NOMO-1 treated with dmso at 0.1 percent for 144 hours (cell line): ENCODE measurements at regions not wholly inside any gene's neighbourhood (a gene's known extent, or its start where the extent isn't known, plus 50 kb on each side); places are given as distances from the start of the nearest gene placed in this dataset.

Experiments
- DNase-seq: peaks from one replicate; lab custom pipeline; 2025; ENCODE audit not compliant: unreplicated experiment; lab: John Stamatoyannopoulos, UW

- DNase-seq: no peak
Measured at GRCh38 chr2:236819275-236820002, 249.8 kb downstream of the ACKR3 start.

- DNase-seq: no peak
Measured at GRCh38 chr2:236820763-236821344, 251.2 kb downstream of the ACKR3 start.

- no peak for DNase-seq
Measured at GRCh38 chr2:236823041-236823629, 253.5 kb downstream of the ACKR3 start.

GRCh38 chr2:236823963-236824362, 254.3 kb downstream of the ACKR3 start:
- DNase-seq: no peak

- no peak for DNase-seq
Measured at GRCh38 chr2:236824836-236825235, 255.2 kb downstream of the ACKR3 start.

- DNase-seq: no peak
Measured at GRCh38 chr2:236825989-236826510, 256.4 kb downstream of the ACKR3 start.

- no peak for DNase-seq
Measured at GRCh38 chr2:236826606-236827156, 257.1 kb downstream of the ACKR3 start.

- DNase-seq: no peak
Measured at GRCh38 chr2:236827997-236828396, 257.7 kb upstream of the COPS8 start.

- no peak for DNase-seq
Measured at GRCh38 chr2:236828820-236829219, 256.9 kb upstream of the COPS8 start.

- DNase-seq: no peak
Measured at GRCh38 chr2:236830926-236831325, 254.8 kb upstream of the COPS8 start.

- no peak for DNase-seq
Measured at GRCh38 chr2:236831698-236832097, 254.0 kb upstream of the COPS8 start.

GRCh38 chr2:236833501-236834073, 252.1 kb upstream of the COPS8 start:
- no peak for DNase-seq

GRCh38 chr2:236834284-236834683, 251.4 kb upstream of the COPS8 start:
- DNase-seq: no peak

- DNase-seq: no peak
Measured at GRCh38 chr2:236835307-236836024, 250.2 kb upstream of the COPS8 start.

- peak; percentile 3 for DNase-seq
Measured at GRCh38 chr2:236836028-236836427, 249.7 kb upstream of the COPS8 start.

- DNase-seq: no peak
Measured at GRCh38 chr2:236840215-236840614, 245.5 kb upstream of the COPS8 start.

GRCh38 chr2:236840857-236841256, 244.8 kb upstream of the COPS8 start:
- DNase-seq: no peak

- DNase-seq: no peak
Measured at GRCh38 chr2:236841389-236841788, 244.3 kb upstream of the COPS8 start.

GRCh38 chr2:236843161-236843968, 242.3 kb upstream of the COPS8 start:
- DNase-seq: no peak

- no peak for DNase-seq
Measured at GRCh38 chr2:236844711-236845110, 241.0 kb upstream of the COPS8 start.
